Thoracic aorta (tissue), 2 donors: ENCODE measurements at regions not wholly inside any gene's neighbourhood (a gene's known extent, or its start where the extent isn't known, plus 50 kb on each side); places are given as distances from the start of the nearest gene placed in this dataset.

ENCODE experiments used
- ATAC-seq: fragments of 150-250 bp; one replicate; pipeline ENCODE4 v1.8.0; 2017; ENCODE audit warnings: low read depth; ENCODE audit not compliant: insufficient number of reproducible peaks, low FRiP score
- DNase-seq: peaks from one replicate; pipeline ENCODE4 v3.0.0-alpha.2; 2020; ENCODE audit warnings: low spot score
- H3K27ac ChIP-seq, 2 donors: fragments of 200-600 bp; sonication (generic); 1 replicate in 1 of 2; 2 replicates in 1 of 2; pipeline ENCODE4 v1.5.1; 2016; ENCODE audit warnings: mild to moderate bottlenecking in 2 of 2, moderate library complexity in 2 of 2
- H3K27me3 ChIP-seq: fragments of 200-600 bp; sonication (generic); replicated peaks from 2 replicates; pipeline ENCODE4 v1.6.0; 2016; ENCODE audit warnings: mild to moderate bottlenecking; ENCODE audit not compliant: insufficient read depth
- H3K36me3 ChIP-seq: fragments of 200-600 bp; sonication (generic); one replicate; pipeline ENCODE4 v1.5.1; 2016
- H3K4me1 ChIP-seq, 2 donors: fragments of 200-600 bp; sonication (generic); 1 replicate in 1 of 2; 2 replicates in 1 of 2; pipeline versions ENCODE4 v1.5.1 to v1.6.0; 2016; ENCODE audit warnings: low read depth in 2 of 2, mild to moderate bottlenecking in 1 of 2; ENCODE audit not compliant: control insufficient read depth in 1 of 2
- H3K4me3 ChIP-seq: fragments of 200-600 bp; sonication (generic); 2 replicates; pipeline ENCODE4 v1.5.1; 2016; ENCODE audit warnings: mild to moderate bottlenecking
- H3K9me3 ChIP-seq: fragments of 200-600 bp; sonication (generic); 2 replicates; pipeline ENCODE4 v1.5.1; 2016
- CTCF ChIP-seq: fragments of 200-600 bp; sonication (generic); IDR thresholded peaks from one replicate; pipeline ENCODE4 v1.5.1; 2019; ENCODE audit warnings: antibody characterized with exemption

- peak overlapping the region; percentile 54 to 73 for H3K27ac ChIP-seq
- peak overlapping the region; percentile 48 for H3K4me3 ChIP-seq
- H3K4me1 ChIP-seq: peaks cover 10 to 13% of the 10 kb centered on the region in 2 donors
- no peak for ATAC-seq
- no peaks in the 10 kb centered on the region for H3K27me3 ChIP-seq
- no peaks in the 10 kb centered on the region for H3K36me3 ChIP-seq
- no peaks in the 10 kb centered on the region for H3K9me3 ChIP-seq
- TF ChIP-seq CTCF: no peak
- no peak for DNase-seq
These were observed 216.3 kb upstream of the ARPP21 start for GRCh38 chr3:35422836-35423601.

GRCh38 chr3:35426366-35426958, 212.9 kb upstream of the ARPP21 start:
- Histone ChIP-seq H3K9me3 (no peaks in the 10 kb centered on the region), H3K4me3 (no peak overlapping the region), H3K27ac (no peak overlapping the region), H3K27me3 (no peaks in the 10 kb centered on the region), H3K36me3 (no peaks in the 10 kb centered on the region), H3K4me1 (peaks cover 10 to 13% of the 10 kb centered on the region in 2 donors)
- no peak for DNase-seq
- no peak for ATAC-seq
- no peak for TF ChIP-seq CTCF

- no peak overlapping the region for H3K27ac ChIP-seq
- no peaks in the 10 kb centered on the region for H3K36me3 ChIP-seq
- H3K27me3 ChIP-seq: no peaks in the 10 kb centered on the region
- DNase-seq (no peak), ATAC-seq (no peak)
- no peak for TF ChIP-seq CTCF
- no peak overlapping the region for H3K4me3 ChIP-seq
- no peaks in the 10 kb centered on the region for H3K4me1 ChIP-seq
- no peaks in the 10 kb centered on the region for H3K9me3 ChIP-seq
These were observed 201.9 kb upstream of the ARPP21 start for GRCh38 chr3:35437381-35437780.

GRCh38 chr3:35438101-35438500, 201.2 kb upstream of the ARPP21 start:
- ATAC-seq (no peak), DNase-seq (no peak)
- Histone ChIP-seq H3K9me3 (no peaks in the 10 kb centered on the region), H3K4me1 (no peaks in the 10 kb centered on the region), H3K27ac (no peak overlapping the region), H3K4me3 (no peak overlapping the region), H3K36me3 (no peaks in the 10 kb centered on the region), H3K27me3 (no peaks in the 10 kb centered on the region)
- no peak for TF ChIP-seq CTCF

- ATAC-seq: no peak
- no peak for TF ChIP-seq CTCF
These were observed 199.7 kb upstream of the ARPP21 start for GRCh38 chr3:35439663-35440062.

More at GRCh38 chr3:35439663-35440062, 199.7 kb upstream of the ARPP21 start:
- Histone ChIP-seq H3K9me3 (no peaks in the 10 kb centered on the region), H3K27ac (no peak overlapping the region), H3K27me3 (no peaks in the 10 kb centered on the region), H3K36me3 (no peaks in the 10 kb centered on the region), H3K4me1 (no peaks in the 10 kb centered on the region), H3K4me3 (no peak overlapping the region)
- DNase-seq: no peak
